Ascending aorta (tissue), 2 donors: ENCODE measurements at regions not wholly inside any gene's neighbourhood (a gene's known extent, or its start where the extent isn't known, plus 50 kb on each side); places are given as distances from the start of the nearest gene placed in this dataset.

ENCODE experiments used
- DNase-seq, 2 donors: peaks; one replicate each; pipeline ENCODE4 v3.0.0-alpha.2; 2019; ENCODE audit warnings: low spot score in 2 of 2
- H3K27ac ChIP-seq, 2 donors: fragments of 200-600 bp; sonication (generic); one replicate each; pipeline ENCODE4 v1.5.1; 2016 to 2017; ENCODE audit warnings: mild to moderate bottlenecking in 1 of 2
- H3K27me3 ChIP-seq: fragments of 200-600 bp; sonication (generic); one replicate; pipeline ENCODE4 v1.5.1; 2017
- H3K36me3 ChIP-seq, 2 donors: fragments of 200-600 bp; sonication (generic); one replicate each; pipeline ENCODE4 v1.5.1; 2016
- H3K4me1 ChIP-seq, 2 donors: fragments of 200-600 bp; sonication (generic); one replicate each; pipeline ENCODE4 v1.5.1; 2016 to 2017; ENCODE audit warnings: mild to moderate bottlenecking in 1 of 2
- H3K4me3 ChIP-seq, 2 donors: fragments of 200-600 bp; sonication (generic); one replicate each; pipeline ENCODE4 v1.5.1; 2016 to 2017; ENCODE audit warnings: mild to moderate bottlenecking in 1 of 2
- H3K9me3 ChIP-seq, 2 donors: fragments of 200-600 bp; sonication (generic); one replicate each; pipeline ENCODE4 v1.5.1; 2016
- CTCF ChIP-seq, 3 experiments: fragments of 200-600 bp in 2 of 3; fragments of 450-650 bp in 1 of 3; sonication (generic) in 2 of 3; IDR thresholded peaks; one replicate each; pipeline ENCODE4 v1.5.1; 2016 to 2019; ENCODE audit warnings: antibody characterized with exemption in 3 of 3, mild to moderate bottlenecking in 1 of 3, moderate library complexity in 1 of 3
- intact Hi-C: fragments of 100-400 bp; cut with DNase I; formaldehyde crosslinking; loops from one replicate; pipeline ENCODE4 v1.15.1; 2023

- H3K4me1 ChIP-seq, result peaks cover 0 to 5% of the 10 kb centered on the region in 2 donors
- TF ChIP-seq CTCF (IDR thresholded peaks at IDR 0.05), result no peak
- H3K9me3 ChIP-seq, result no peaks in the 10 kb centered on the region
- no peaks in the 10 kb centered on the region for H3K27me3 ChIP-seq
- no peak for DNase-seq
- intact Hi-C loops, result no loop called here
- H3K4me3 ChIP-seq, result no peak overlapping the region
- H3K36me3 ChIP-seq, result no peaks in the 10 kb centered on the region
- H3K27ac ChIP-seq, result no peak overlapping the region
Observed at GRCh38 chr7:18177815-18178660, 150.4 kb upstream of the PRPS1L1 start.

GRCh38 chr7:18179093-18179492 is 151.4 kb upstream of the PRPS1L1 start:
- H3K9me3 ChIP-seq, result no peaks in the 10 kb centered on the region
- no peaks in the 10 kb centered on the region for H3K36me3 ChIP-seq
- no peak overlapping the region for H3K27ac ChIP-seq
- no peaks in the 10 kb centered on the region for H3K27me3 ChIP-seq
- H3K4me3 ChIP-seq, result no peak overlapping the region
- H3K4me1 ChIP-seq, result peaks cover 0 to 5% of the 10 kb centered on the region in 2 donors
- intact Hi-C loops, result no loop called here
- no peak for TF ChIP-seq CTCF (IDR thresholded peaks at IDR 0.05)
- no peak for DNase-seq

GRCh38 chr7:18180685-18181084 is 153.0 kb upstream of the PRPS1L1 start:
- H3K4me1 ChIP-seq, result peaks cover 0 to 5% of the 10 kb centered on the region in 2 donors

GRCh38 chr7:18189500-18190126 is 162.0 kb upstream of the PRPS1L1 start:
- intact Hi-C loops, result no loop called here
- TF ChIP-seq CTCF (IDR thresholded peaks at IDR 0.05), result no peak
- Histone ChIP-seq H3K27me3 (no peaks in the 10 kb centered on the region), H3K27ac (no peak overlapping the region), H3K36me3 (no peaks in the 10 kb centered on the region), H3K4me3 (no peak overlapping the region), H3K4me1 (no peaks in the 10 kb centered on the region), H3K9me3 (no peaks in the 10 kb centered on the region)
- no peak for DNase-seq

More at GRCh38 chr7:18180685-18181084, 153.0 kb upstream of the PRPS1L1 start:
- Histone ChIP-seq H3K9me3 (no peaks in the 10 kb centered on the region), H3K27me3 (no peaks in the 10 kb centered on the region), H3K4me3 (no peak overlapping the region), H3K36me3 (no peaks in the 10 kb centered on the region), H3K27ac (no peak overlapping the region)
- no peak for TF ChIP-seq CTCF (IDR thresholded peaks at IDR 0.05)
- intact Hi-C loops, result no loop called here
- no peak for DNase-seq

- no peaks in the 10 kb centered on the region for H3K36me3 ChIP-seq
- H3K4me1 ChIP-seq, result no peaks in the 10 kb centered on the region
- no peak overlapping the region for H3K27ac ChIP-seq
- H3K9me3 ChIP-seq, result no peaks in the 10 kb centered on the region
- no peaks in the 10 kb centered on the region for H3K27me3 ChIP-seq
- H3K4me3 ChIP-seq, result no peak overlapping the region
- TF ChIP-seq CTCF (IDR thresholded peaks at IDR 0.05), result no peak
- intact Hi-C loops, result no loop called here
- DNase-seq, result no peak
Observed at GRCh38 chr7:18191341-18191740, 163.7 kb upstream of the PRPS1L1 start.
